ENCODE measurements at regions not wholly inside any gene's neighbourhood (a gene's known extent, or its start where the extent isn't known, plus 50 kb on each side); places are given as distances from the start of the nearest gene placed in this dataset.

- TF ChIP-seq ZNF724P (CRISPR knock-in tag; IDR thresholded peaks at IDR 0.05; ENCODE audit: borderline replicate concordance) = no peak
- no peak for TF ChIP-seq EZH2 (conservative IDR thresholded peaks at IDR 0.05; ENCODE audit: low read depth, low read length)
- no peak for TF ChIP-seq TAF1 (CRISPR knock-in tag; IDR thresholded peaks at IDR 0.05)
- no peak for TF ChIP-seq TGIF2 (CRISPR knock-in tag; IDR thresholded peaks at IDR 0.05)
- no peak for TF ChIP-seq ZNF746 (CRISPR knock-in tag; IDR thresholded peaks at IDR 0.05)
- no peak for TF ChIP-seq YY1 (IDR thresholded peaks at IDR 0.05; ENCODE audit: insufficient read depth, insufficient replicate concordance, low read depth, low read length)
- TF ChIP-seq HDAC2 (CRISPR knock-in tag; IDR thresholded peaks at IDR 0.05) = no peak
- TF ChIP-seq ZNF558 (CRISPR knock-in tag; IDR thresholded peaks at IDR 0.05; ENCODE audit: borderline replicate concordance) = no peak
- TF ChIP-seq ZZZ3 (CRISPR knock-in tag; IDR thresholded peaks at IDR 0.05; ENCODE audit: borderline replicate concordance) = no peak
- no peak for TF ChIP-seq ZNF24 (IDR thresholded peaks at IDR 0.05)
- TF ChIP-seq FOXK2 (IDR thresholded peaks at IDR 0.05) = no peak
- TF ChIP-seq ZNF775 (CRISPR knock-in tag; IDR thresholded peaks at IDR 0.05; ENCODE audit: borderline replicate concordance) = no peak
- no peak for TF ChIP-seq ZNF142 (CRISPR knock-in tag; IDR thresholded peaks at IDR 0.05)
Observed at GRCh38 chr20:7742479-7742878, 197.8 kb downstream of the HAO1 start.
